ENCODE measurements at regions not wholly inside any gene's neighbourhood (a gene's known extent, or its start where the extent isn't known, plus 50 kb on each side); places are given as distances from the start of the nearest gene placed in this dataset.

DNA sequence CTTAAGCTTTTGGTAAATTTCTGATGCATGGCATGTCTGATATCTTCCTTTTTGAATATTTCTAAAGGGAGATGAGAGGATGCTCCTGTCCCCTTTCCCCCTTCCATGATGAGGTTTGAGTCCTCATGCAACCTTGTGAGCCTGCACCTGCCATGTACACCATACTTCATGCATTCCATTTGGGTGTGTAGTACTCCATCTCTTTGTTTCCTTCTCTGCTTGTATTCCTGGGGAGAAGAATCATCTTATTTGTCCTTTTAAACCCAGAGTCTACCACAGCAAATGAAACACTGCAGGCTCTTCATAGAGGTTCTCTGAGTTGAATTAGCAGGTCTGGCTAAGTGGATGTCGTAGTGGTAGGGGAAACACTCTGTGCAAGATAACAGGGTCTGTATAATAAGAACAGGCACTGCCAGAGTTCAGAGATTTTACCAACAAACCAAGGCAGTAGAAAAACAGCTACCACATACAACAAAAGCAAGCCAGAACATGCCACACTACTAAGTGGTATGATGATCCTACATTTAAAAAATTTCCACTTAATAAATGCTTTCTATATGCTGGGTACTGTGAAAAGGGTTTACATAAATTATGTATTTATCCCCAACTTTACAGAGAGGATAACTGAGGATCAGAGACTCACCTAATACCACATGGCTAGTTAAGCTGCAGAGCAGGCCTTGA lies 439.8 kb upstream of the GRIA1 start:
- no peak overlapping the region for H3K4me3 ChIP-seq
- intact Hi-C loops (cut with DNase I) = no loop called here

DNA sequence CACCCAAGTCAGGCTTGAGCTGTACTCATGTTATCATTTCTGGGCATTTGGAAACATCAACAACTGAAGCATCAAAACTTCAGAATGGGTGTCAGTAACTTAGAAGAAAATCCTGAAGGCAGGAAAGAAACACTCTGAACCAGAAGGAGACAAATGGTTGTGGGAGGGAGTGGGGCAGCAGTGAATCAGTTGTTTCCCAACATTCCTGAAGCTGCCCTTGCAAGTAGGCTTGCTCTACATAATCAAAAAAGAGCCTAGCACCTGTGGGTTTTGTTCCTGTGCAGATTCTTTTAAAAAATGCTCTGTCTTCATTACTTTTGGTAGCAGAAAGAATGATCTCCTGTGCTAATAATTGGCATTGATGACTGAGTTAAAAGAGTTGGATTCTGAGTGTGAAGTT lies 424.2 kb upstream of the GRIA1 start:
- H3K27ac ChIP-seq = no peak overlapping the region
- DNase-seq = no peak
- H3K9me3 ChIP-seq = peaks cover 0 to 4% (median 0%) of the 10 kb centered on the region in 4 donors
- H3K27me3 ChIP-seq = no peaks in the 10 kb centered on the region
- H3K36me3 ChIP-seq = no peaks in the 10 kb centered on the region
- TF ChIP-seq POLR2AphosphoS5 (IDR thresholded peaks at IDR 0.05) = no peak
- H3K4me3 ChIP-seq = no peak overlapping the region
- H3K4me1 ChIP-seq = no peaks in the 10 kb centered on the region
- intact Hi-C loops (cut with DNase I) = no loop called here

More for the DNA sequence above, 439.8 kb upstream of the GRIA1 start:
- H3K36me3 ChIP-seq = no peaks in the 10 kb centered on the region
- no peak overlapping the region for H3K27ac ChIP-seq
- H3K9me3 ChIP-seq = no peaks in the 10 kb centered on the region
- 39 to 66% methylated on average over 1 of the region's 1 CpG for WGBS, 2 donors
- DNase-seq = no peak
- no peak for TF ChIP-seq POLR2A (IDR thresholded peaks at IDR 0.05)
- TF ChIP-seq POLR2AphosphoS5 (IDR thresholded peaks at IDR 0.05) = no peak
- no peak for TF ChIP-seq EP300 (IDR thresholded peaks at IDR 0.05)
- TF ChIP-seq, protein P1, sequence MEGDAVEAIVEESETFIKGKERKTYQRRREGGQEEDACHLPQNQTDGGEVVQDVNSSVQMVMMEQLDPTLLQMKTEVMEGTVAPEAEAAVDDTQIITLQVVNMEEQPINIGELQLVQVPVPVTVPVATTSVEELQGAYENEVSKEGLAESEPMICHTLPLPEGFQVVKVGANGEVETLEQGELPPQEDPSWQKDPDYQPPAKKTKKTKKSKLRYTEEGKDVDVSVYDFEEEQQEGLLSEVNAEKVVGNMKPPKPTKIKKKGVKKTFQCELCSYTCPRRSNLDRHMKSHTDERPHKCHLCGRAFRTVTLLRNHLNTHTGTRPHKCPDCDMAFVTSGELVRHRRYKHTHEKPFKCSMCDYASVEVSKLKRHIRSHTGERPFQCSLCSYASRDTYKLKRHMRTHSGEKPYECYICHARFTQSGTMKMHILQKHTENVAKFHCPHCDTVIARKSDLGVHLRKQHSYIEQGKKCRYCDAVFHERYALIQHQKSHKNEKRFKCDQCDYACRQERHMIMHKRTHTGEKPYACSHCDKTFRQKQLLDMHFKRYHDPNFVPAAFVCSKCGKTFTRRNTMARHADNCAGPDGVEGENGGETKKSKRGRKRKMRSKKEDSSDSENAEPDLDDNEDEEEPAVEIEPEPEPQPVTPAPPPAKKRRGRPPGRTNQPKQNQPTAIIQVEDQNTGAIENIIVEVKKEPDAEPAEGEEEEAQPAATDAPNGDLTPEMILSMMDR (IDR thresholded peaks at IDR 0.05) = no peak
- no peaks in the 10 kb centered on the region for H3K27me3 ChIP-seq
- no peaks in the 10 kb centered on the region for H3K4me1 ChIP-seq

DNA sequence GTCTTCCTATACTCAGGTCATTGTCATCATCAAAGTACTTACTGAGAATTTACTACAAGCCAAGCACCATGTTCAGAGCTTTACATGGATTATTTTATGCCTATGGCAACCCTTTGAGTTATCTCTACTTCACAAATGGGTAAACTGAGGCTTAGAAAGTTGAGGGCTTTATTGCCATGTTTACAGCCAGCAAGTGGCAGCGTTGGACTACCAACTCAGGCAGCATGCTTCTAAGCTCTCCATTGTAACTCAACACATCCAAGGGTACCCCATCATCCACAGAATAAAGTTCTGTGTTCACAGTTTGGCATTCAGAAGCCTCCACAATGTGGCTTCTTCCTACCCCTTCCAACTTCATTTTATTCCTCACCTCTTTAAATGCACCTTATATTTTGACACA lies 422.6 kb upstream of the GRIA1 start:
- WGBS, 2 donors = 70 to 83% methylated on average over 1 of the region's 1 CpG
- H3K27me3 ChIP-seq = no peaks in the 10 kb centered on the region
- no peak overlapping the region for H3K4me3 ChIP-seq
- no peak overlapping the region for H3K27ac ChIP-seq
- no peaks in the 10 kb centered on the region for H3K36me3 ChIP-seq
- no peak for DNase-seq
- intact Hi-C loops (cut with DNase I) = no loop called here
- H3K9me3 ChIP-seq = peaks cover 0 to 4% (median 0%) of the 10 kb centered on the region in 4 donors
- no peaks in the 10 kb centered on the region for H3K4me1 ChIP-seq
- TF ChIP-seq POLR2A (IDR thresholded peaks at IDR 0.05) = no peak
- no peak for TF ChIP-seq POLR2AphosphoS5 (IDR thresholded peaks at IDR 0.05)
- TF ChIP-seq EP300 (IDR thresholded peaks at IDR 0.05) = no peak
- TF ChIP-seq, protein P1 (IDR thresholded peaks at IDR 0.05) = no peak

DNA sequence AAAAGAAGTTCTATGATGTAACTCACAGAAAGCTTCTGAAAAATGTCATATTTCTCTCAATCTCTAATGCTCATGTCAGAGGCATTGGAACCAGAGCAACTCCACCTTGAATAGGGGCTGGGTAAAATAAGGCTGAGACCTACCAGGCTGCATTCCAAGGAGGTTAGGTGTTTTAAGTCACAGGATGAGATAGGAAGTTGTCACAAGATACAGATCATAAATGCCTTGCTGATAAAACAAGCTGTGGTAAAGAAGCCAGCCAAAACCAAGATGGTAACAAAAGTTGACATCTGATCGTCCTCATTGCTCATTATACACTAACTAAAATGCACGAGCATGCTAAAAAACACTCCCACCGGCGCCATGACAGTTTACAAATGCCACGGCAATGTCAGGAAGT lies 411.1 kb upstream of the GRIA1 start:
- no peak for DNase-seq
- TF ChIP-seq POLR2AphosphoS5 (IDR thresholded peaks at IDR 0.05) (no peak), EP300 (IDR thresholded peaks at IDR 0.05) (no peak), POLR2A (IDR thresholded peaks at IDR 0.05) (no peak)
- TF ChIP-seq, protein P1 (IDR thresholded peaks at IDR 0.05) = no peak
- no peaks in the 10 kb centered on the region for H3K9me3 ChIP-seq
- H3K36me3 ChIP-seq = no peaks in the 10 kb centered on the region
- no peak overlapping the region for H3K4me3 ChIP-seq
- H3K27ac ChIP-seq = no peak overlapping the region
- intact Hi-C loops (cut with DNase I) = no loop called here
- WGBS, 2 donors = 83 to 87% methylated on average over 5 of the region's 5 CpGs
- no peaks in the 10 kb centered on the region for H3K4me1 ChIP-seq
- no peaks in the 10 kb centered on the region for H3K27me3 ChIP-seq

DNA sequence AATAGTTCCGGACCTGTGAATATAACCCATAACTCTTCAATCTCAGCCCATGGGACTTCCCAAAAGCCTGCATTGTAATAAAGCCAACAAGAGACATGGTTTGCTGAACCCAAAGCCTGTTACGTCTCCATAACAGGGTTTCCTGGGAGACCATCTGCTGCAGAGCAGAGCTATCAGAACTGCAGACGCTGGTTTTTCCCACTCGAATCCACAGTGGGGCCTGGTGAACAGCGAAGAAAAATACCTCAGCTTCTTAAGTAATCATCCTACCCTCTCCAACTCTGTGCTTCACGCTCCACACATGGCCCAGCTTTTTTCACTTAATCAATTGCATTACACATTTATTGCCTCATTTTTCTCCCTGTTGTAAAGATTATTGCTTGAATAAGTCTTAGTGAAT lies 409.5 kb upstream of the GRIA1 start:
- TF ChIP-seq EP300 (IDR thresholded peaks at IDR 0.05) = no peak
- TF ChIP-seq POLR2AphosphoS5 (IDR thresholded peaks at IDR 0.05) = no peak
- no peak for TF ChIP-seq POLR2A (IDR thresholded peaks at IDR 0.05)
- TF ChIP-seq, protein P1 (IDR thresholded peaks at IDR 0.05) = no peak
- no peak for DNase-seq
- H3K4me1 ChIP-seq = no peaks in the 10 kb centered on the region
- H3K4me3 ChIP-seq = no peak overlapping the region
- H3K36me3 ChIP-seq = no peaks in the 10 kb centered on the region
- intact Hi-C loops (cut with DNase I) = no loop called here
- H3K27ac ChIP-seq = no peak overlapping the region
- WGBS, 2 donors = 88 to 89% methylated on average over 6 of the region's 6 CpGs
- no peaks in the 10 kb centered on the region for H3K27me3 ChIP-seq
- H3K9me3 ChIP-seq = no peaks in the 10 kb centered on the region

All from sigmoid colon (tissue), 6 donors.